A172 (cell line): ENCODE measurements at regions not wholly inside any gene's neighbourhood (a gene's known extent, or its start where the extent isn't known, plus 50 kb on each side); places are given as distances from the start of the nearest gene placed in this dataset.

Experiments
- DNase-seq: peaks from one replicate; pipeline ENCODE4 v3.0.0-alpha.2; 2015; ENCODE audit warnings: low spot score

GRCh38 chr9:129400971-129401622, 219.8 kb downstream of the C9orf50 start:
- DNase-seq: no peak

- no peak for DNase-seq
Measured at GRCh38 chr9:129400001-129400970, 220.6 kb downstream of the C9orf50 start.

GRCh38 chr9:129399634-129399990, 221.3 kb downstream of the C9orf50 start:
- no peak for DNase-seq

- no peak for DNase-seq
Measured at GRCh38 chr9:129398961-129399633, 221.0 kb upstream of the IER5L start.

DNA sequence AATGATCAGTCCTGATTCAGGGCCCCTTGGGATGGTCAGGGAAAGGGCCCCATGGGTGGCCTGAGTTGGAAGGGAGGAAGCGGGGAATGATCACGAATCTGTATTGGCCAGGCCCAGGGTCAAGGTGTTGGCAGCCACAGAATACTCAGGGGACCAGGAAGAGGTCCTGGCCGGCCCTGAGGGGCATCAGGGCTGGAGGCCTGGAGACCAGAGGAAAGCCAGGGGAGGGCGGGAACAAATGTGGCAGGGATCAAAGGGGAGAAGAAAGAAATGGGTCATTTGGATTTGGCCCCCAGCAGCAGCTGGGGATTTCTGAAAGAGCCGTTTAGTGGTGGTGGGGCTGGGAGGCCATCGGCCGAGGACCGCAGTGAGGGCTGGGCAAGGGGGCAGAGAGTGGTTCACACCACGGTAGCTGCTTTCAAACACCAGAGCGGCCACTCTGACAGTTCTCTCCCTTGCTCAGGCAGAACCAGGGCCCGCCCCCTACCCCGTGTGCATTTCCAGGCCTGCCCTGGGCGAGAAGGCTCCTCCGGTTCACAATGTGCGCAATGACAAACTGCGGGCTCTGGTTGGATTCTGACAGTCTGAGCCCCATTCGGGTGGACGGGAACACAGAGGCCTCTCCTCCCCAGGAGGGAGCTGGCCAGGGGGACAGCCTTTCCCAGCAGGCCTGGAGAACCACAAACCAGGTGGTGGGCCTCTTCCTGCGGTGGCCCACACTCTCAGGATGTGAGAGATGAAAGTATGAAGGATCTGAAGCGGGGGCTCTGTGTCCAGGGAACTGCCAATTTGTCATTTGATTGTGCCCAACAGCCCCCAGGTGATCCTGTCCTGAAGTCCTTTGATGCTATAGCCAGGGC, 220.3 kb upstream of the IER5L start:
- no peak for DNase-seq

DNA sequence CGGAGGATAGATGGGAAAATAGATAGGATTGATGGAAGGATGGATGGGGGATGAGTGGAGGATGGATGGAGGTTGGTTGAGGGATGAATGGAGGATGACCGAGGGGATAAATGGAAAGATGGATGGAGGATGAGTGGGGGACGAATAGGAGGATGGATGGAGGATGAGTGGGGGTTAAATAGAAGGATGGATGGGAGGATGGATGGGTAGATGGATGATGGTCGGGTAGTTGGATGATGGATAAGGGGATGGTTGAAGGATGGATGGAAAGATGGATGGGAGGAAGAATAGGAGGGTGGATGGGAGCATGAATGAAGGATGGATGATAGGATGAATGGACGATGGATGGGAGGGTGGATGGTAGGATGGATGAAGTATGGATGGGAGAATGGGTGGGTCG, 219.3 kb upstream of the IER5L start:
- DNase-seq: no peak

GRCh38 chr9:129396365-129396708, 218.3 kb upstream of the IER5L start:
- DNase-seq: no peak

DNA sequence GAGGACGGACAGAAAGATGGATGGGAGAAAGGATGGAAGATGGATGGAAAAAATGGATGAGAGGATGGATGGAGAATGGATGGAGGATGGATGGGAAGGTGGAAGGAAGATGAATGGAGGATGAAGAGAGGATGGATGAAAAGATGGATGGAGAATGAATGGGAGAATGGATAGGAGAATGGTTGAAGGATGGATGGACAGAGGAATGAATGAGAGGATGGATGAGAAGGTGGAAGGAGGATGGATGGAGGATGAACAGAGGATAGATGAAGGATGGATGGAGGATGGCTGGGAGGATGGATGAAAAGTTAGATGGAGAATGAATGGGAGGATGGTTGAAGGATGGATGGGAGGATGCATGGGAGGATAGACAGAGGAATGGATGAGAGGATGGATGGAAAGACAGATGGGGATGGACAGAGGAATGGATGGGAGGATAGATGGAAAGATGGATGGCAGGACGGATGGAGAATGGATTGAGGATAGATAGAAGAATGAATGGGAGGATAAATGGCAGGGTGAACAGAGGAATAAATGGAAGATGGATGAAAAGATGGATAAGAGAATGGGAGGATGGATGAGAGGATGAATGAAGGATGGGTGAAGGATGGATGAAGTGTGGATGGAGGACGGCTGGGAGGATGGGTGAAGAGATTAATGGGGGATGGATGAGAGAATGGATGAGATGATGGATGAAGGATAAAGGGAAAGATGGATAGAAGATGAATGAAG, 217.7 kb upstream of the IER5L start:
- no peak for DNase-seq

DNA sequence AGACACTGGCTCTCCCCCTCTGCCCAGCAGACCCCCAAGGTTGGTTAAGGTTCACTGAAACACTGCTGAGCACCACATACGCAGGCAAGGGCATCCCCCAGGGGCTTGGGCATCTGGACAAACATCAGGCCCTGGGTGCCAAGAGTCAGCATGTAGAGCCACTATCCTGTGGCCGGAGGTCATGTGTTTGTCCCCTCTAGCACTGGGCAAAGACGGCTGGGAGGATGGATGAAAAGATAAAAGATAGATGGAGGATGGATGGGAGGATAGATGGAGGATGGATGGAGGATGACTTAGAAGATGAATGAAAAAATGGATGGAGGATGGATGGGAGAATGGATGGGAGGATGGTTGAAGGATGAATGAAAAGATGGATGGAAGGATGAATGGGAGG, 216.8 kb upstream of the IER5L start:
- DNase-seq: no peak

DNA sequence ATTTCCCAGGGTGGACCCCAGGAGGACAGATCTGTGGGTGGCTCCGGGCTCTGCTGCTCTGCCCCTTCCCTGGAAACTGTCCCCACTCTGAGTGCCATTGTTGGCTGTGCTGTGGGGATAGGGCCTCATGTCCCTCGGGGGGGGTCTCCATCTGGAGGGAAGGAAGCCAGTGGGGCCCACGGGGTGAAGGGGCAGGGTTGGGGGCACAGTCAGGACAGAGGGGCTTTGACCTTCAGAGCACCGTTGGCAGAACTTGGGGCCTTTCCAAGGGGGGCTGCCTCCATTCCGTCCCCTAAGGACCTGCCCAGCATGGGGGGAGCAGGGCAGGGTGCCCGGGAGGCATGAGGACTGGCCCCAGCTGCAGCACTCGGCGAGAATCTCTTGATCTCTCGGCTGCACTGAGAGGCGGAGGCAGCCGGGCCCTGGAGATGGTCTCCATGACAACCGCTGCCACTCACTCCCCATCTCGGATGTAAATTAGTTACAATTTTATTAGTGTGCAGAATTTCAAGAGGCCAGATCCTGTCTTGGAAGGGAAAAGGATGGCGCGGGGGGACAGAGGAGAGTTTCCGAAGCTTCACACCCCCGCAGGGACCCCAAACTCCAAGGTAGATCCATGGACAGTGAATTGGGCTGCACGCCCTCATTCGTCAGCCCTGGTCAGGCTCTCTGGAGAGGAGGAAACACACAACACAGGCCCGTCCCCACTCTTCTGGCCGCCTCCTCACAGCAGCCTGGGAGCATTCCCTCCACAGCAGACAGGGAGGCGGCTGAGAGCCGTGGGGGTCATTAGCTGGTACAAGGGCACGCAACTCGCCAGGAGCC, 216.2 kb upstream of the IER5L start:
- no peak for DNase-seq

GRCh38 chr9:129393064-129393463, 215.0 kb upstream of the IER5L start:
- DNase-seq: no peak

DNA sequence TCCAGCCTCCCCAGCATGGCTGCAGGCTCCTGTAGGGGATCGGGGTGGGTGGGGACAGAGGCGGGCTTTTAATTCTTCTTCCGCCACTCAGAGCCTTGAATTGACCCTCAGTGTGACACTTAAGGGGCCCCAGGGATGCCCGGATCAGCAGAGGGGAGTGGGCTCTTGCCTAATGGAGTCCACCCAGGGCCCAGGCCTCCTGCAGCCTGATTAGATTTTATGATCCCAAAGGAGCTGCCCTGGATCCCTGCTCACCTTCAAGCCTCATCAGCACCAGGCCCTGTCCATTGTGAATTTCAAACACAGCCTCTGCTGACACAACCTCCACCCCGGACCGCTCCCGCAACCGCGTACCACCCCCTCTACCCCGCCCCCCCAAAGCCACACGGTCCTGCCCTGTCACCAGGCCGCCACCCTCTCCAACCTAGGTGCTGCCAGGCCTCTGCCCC, 214.1 kb upstream of the IER5L start:
- no peak for DNase-seq

DNA sequence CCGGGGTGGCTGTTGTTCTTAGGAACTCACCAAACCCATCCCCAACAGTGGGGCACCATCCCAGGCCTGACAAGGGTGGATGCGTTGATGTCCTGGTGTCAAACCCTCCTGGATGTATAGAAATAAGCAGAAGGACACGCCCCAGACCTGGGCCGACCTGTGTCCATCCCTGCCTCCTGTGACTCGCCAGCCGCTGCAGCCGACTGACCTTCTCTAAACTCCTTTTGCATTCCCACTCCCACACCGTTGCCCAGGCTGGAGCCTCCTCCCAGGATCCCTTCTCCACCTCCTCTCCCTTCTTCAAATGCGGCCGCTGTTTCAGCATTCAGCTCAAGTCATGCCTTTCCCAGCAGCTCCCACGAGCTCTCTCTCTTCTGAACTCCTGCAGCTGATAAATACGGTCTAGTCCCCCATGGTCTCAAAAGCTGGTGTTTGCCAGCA, 213.2 kb upstream of the IER5L start:
- no peak for DNase-seq

DNA sequence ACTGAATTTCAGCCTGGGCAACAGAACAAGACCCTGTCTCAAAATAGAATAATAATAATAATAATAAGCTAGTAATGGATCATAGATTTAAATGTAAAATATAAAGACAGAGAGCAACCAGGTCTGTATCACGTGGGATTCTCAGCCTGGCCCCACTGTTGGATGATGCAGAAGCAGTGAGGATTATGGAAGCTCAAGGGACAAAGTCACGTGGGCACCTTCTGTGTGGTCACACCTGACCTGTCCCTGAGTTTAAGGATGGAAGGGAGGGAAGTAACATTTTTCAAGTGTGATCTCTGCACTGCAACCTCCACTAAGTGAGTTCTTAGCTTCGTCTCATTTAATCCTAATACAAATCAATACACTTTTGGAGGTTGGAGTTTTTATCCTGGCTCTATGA, 212.5 kb upstream of the IER5L start:
- DNase-seq: no peak

DNA sequence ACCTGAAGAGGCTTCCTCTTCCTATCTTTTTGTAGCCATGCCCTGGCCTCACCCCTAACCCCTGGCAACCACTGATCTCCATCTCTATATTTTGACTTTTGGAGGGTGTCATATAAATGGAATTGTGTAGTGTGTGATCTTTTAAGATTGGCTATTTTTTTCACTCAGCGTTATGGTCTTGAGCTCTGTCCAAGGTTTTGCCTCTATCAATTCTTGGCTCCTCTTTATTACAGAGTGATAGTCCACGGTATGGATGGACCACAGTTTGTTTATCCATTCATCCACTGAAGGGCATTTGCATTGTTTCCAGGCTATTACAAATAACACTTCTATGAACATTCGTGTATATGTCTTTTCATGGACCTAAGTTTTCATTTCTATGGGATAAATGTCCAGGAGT, 209.8 kb upstream of the IER5L start:
- no peak for DNase-seq

DNA sequence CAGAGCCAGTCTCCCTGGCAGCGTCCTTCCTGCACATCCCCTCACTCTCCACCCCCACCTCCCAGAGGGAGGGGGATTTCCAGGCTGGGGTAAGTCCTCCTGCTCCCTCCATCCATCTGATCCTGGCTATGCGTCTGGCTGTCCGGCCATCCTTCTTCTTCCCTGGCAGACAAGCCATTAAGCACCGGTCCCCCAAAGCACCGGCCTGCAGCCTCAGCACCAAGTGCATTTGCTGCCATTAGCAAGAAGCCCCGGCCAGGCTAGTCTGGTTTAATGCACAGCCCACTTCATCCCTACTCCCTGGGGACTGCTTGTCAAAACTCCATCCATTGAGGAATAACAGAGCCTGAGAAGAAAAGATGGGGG, 208.7 kb upstream of the IER5L start:
- no peak for DNase-seq

DNA sequence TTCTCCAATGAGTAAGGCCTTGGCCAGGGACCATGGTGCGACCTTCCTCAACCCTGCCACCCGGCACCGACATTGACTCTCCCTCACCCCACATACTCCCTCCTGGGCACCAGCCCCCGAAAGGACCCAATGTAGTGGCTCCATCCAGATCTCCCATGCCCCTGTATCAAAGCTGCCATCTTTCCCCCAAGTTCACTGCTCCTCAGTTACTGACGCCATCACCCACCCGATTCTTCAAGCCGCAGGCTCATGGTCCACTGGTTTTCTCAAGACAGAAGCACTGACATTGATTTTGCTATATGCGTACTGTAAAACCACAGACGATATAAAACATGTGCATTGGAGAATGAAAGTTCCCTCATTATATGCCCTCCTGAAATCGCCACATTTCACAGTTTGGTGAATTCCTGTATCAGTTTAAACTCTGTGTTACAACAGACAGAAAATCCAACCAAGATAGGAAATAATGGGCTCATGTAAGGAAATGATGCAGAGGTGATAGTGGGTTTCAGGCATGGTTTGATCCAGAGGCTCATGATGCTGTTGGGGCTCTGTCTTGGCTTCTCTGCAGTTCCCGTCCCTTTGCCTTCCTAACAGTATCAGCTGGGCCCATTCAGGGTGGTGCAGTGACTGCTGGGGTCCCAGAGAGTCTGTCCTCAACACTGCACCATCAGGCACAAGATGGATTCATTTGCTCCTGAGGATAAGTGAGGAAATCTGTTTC, 207.3 kb upstream of the IER5L start:
- no peak for DNase-seq

- no peak for DNase-seq
Measured at GRCh38 chr9:129384491-129385210, 206.6 kb upstream of the IER5L start.
